Lung (tissue), 9 donors: ENCODE measurements at regions not wholly inside any gene's neighbourhood (a gene's known extent, or its start where the extent isn't known, plus 50 kb on each side); places are given as distances from the start of the nearest gene placed in this dataset.
"Not testable (repeated sequence)": the region's sequence is repeated elsewhere in the genome, so short reads cannot be mapped to it uniquely, and the experiment has no call there.

ENCODE experiments used
- ATAC-seq: fragments of 200-7000 bp; cut with Tn5 transposase; one replicate; pipeline ENCODE4 v1.9.1; 2020; ENCODE audit warnings: moderate number of reproducible peaks; ENCODE audit not compliant: insufficient read depth, low FRiP score
- DNase-seq, 3 donors: peaks; one replicate each; pipeline ENCODE4 v3.0.0-alpha.2; 2013 to 2017
- H3K27ac ChIP-seq, 2 donors: one replicate each; pipeline ENCODE4 v1.5.1; 2013; ENCODE audit warnings: mild to moderate bottlenecking in 2 of 2, moderate library complexity in 2 of 2, control low read depth in 1 of 2, inconsistent platforms in 1 of 2, low read depth in 1 of 2, low read length in 1 of 2
- H3K27me3 ChIP-seq, 3 donors: one replicate each; pipeline ENCODE4 v1.5.1; 2013; ENCODE audit warnings: low read length in 2 of 3; ENCODE audit not compliant: control insufficient read depth in 3 of 3, insufficient read depth in 3 of 3
- H3K36me3 ChIP-seq, 4 donors: one replicate each; pipeline ENCODE4 v1.5.1; 2013; ENCODE audit warnings: low read length in 4 of 4, mild to moderate bottlenecking in 1 of 4, moderate library complexity in 1 of 4; ENCODE audit not compliant: control insufficient read depth in 4 of 4, insufficient read depth in 4 of 4
- H3K4me1 ChIP-seq, 5 donors: one replicate each; pipeline ENCODE4 v1.5.1; 2013; ENCODE audit warnings: low read length in 5 of 5, mild to moderate bottlenecking in 2 of 5, moderate library complexity in 1 of 5; ENCODE audit not compliant: control insufficient read depth in 5 of 5, insufficient read depth in 5 of 5
- H3K4me3 ChIP-seq: one replicate; pipeline ENCODE4 v1.5.1; 2013; ENCODE audit warnings: mild to moderate bottlenecking, control low read depth, moderate library complexity
- H3K9ac ChIP-seq, 2 donors: one replicate each; pipeline ENCODE4 v1.5.1; 2013; ENCODE audit warnings: low read length in 2 of 2, control low read depth in 1 of 2; ENCODE audit not compliant: insufficient read depth in 1 of 2
- H3K9me3 ChIP-seq, 4 donors: one replicate each; pipeline ENCODE4 v1.5.1; 2013; ENCODE audit warnings: low read length in 3 of 4, mild to moderate bottlenecking in 1 of 4, moderate library complexity in 1 of 4; ENCODE audit not compliant: control insufficient read depth in 4 of 4, insufficient read depth in 3 of 4
- WGBS, 2 donors: extraction: QIAGEN DNeasy Blood & Tissue Kit; methylation state at CpG; one replicate each; pipeline ENCODE4 v1.1.7; 2013; 5-methylcytosine and 5-hydroxymethylcytosine counted together
- donor health status: Bipolar disorder and iron deficiency.
- donor health status: healthy.
- donor health status: DM: yes; HTN: yes; CAD: no.

DNA sequence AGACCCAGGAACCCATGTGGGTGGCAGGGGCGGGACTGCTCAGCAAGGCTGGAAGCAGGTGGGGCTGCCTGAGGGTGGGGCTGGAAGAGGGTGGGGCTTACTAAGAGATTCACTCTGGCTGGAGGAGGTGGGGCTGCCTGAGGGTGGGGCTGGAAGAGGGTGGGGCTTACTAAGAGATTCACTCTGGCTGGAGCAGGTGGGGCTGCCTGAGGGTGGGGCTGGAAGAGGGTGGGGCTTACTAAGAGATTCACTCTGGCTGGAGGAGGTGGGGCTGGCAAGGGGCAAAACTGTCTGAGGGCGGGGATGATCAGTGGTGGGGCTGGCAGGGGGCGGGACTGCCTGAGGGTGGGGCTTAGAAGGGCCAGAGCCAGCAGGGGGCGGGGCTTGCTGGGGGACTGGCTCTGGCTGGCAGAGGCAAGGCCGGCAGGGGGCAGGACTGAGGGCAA is 212.8 kb upstream of the LRRC61 start:
- not testable (repeated sequence) for H3K4me1 ChIP-seq, DNase-seq, H3K9me3 ChIP-seq, H3K36me3 ChIP-seq, H3K9ac ChIP-seq, H3K27me3 ChIP-seq, H3K27ac ChIP-seq, H3K4me3 ChIP-seq
- ATAC-seq: peak; percentile 58
- 56 to 100% methylated on average over 1 to 4 of the region's 5 CpGs for WGBS, 2 donors

DNA sequence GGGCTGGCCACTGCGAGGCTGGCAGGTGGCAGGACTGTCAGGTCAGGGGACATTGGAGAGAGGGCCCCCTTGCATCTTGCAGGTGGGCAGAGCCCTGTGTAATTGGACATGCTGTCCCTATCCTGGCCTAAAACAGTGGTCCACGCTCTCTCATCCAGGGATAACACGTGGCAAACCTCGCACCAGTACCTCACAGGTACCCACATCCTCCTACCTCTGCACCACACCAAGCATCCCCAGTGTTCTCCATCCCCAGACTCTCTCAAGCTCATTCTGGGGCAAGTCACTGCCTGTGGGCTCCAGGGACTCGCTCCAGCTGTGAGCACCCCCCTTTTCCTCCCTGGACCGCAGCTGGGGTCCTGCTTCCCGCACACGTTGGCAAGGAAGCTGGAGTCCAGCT is 212.3 kb upstream of the LRRC61 start:
- not testable (repeated sequence) for ATAC-seq, H3K4me3 ChIP-seq, H3K9me3 ChIP-seq, H3K27ac ChIP-seq, H3K36me3 ChIP-seq, H3K27me3 ChIP-seq, DNase-seq, H3K4me1 ChIP-seq, H3K9ac ChIP-seq
- 58 to 75% methylated on average over 5 to 8 of the region's 8 CpGs for WGBS, 2 donors

- not testable (repeated sequence) for H3K4me3 ChIP-seq, H3K4me1 ChIP-seq, H3K27ac ChIP-seq, H3K9ac ChIP-seq, ATAC-seq, H3K36me3 ChIP-seq, H3K9me3 ChIP-seq, H3K27me3 ChIP-seq
- WGBS, 2 donors: 53 to 59% methylated on average over 16 to 24 of the region's 33 CpGs
- peak in 2 of 3 donors; percentile 18 to 41 for DNase-seq
Measured at GRCh38 chr7:150111373-150112139, 211.6 kb upstream of the LRRC61 start.

- DNase-seq, H3K9ac ChIP-seq, H3K27ac ChIP-seq, H3K9me3 ChIP-seq, H3K36me3 ChIP-seq, H3K27me3 ChIP-seq, H3K4me1 ChIP-seq, ATAC-seq, H3K4me3 ChIP-seq: not testable (repeated sequence)
- WGBS, 2 donors: 70 to 89% methylated on average over 2 of the region's 2 CpGs
Measured at GRCh38 chr7:150113301-150113700, 209.9 kb upstream of the LRRC61 start.

GRCh38 chr7:150114591-150114990 is 208.6 kb upstream of the LRRC61 start:
- H3K9ac ChIP-seq, H3K36me3 ChIP-seq, DNase-seq, ATAC-seq, H3K4me3 ChIP-seq, H3K27ac ChIP-seq, H3K4me1 ChIP-seq, H3K27me3 ChIP-seq, H3K9me3 ChIP-seq: not testable (repeated sequence)
- WGBS, 2 donors: 75 to 87% methylated on average over 3 of the region's 3 CpGs

DNA sequence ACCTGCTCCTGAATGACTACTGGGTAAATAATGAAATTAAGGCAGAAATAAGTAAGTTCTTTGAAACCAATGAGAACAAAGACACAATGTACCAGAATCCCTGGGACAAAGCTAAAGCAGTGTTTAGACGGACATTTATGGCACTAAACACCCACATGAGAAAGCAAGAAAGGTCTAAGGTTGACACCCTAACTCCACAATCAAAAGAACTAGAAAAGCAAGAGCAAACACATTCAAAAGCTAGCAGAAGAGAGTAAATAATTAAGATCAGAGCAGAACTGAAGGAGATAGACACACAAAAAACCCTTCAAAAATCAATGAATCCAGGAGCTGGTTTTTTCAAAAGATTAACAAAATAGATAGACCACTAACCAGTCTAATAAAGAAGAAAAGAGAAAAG is 203.2 kb upstream of the LRRC61 start:
- not testable (repeated sequence) for H3K4me1 ChIP-seq, H3K27me3 ChIP-seq, H3K9me3 ChIP-seq, ATAC-seq, H3K9ac ChIP-seq, H3K27ac ChIP-seq, H3K36me3 ChIP-seq, DNase-seq, H3K4me3 ChIP-seq
- WGBS, 2 donors: 60 to 83% methylated on average over 1 of the region's 1 CpG

DNA sequence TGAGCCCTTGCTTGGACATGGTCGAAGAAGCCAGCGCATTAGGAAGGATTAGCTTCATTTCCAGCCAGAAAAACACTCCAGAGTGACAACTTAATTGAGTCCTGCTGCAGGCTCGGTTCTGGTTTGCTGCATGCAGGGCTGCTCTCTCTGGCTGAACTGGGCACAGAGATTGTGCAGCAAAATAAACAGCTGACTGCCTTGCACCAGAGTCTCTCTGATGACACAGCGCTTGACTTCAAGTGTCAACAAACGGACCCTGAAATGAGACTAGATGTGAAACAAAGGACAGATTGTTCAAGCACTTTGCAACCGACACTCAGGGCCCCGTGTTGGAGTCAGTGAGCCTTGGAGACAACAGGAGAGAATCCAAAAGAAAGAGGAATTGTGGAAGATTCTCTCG is 197.3 kb upstream of the LRRC61 start:
- H3K27me3 ChIP-seq, H3K36me3 ChIP-seq, ATAC-seq, H3K4me3 ChIP-seq, H3K4me1 ChIP-seq, DNase-seq, H3K27ac ChIP-seq, H3K9me3 ChIP-seq, H3K9ac ChIP-seq: not testable (repeated sequence)
- 71 to 81% methylated on average over 8 of the region's 8 CpGs for WGBS, 2 donors

GRCh38 chr7:150134451-150134850 is 188.7 kb upstream of the LRRC61 start:
- ATAC-seq, H3K9ac ChIP-seq, H3K9me3 ChIP-seq, H3K27me3 ChIP-seq, H3K4me3 ChIP-seq, H3K27ac ChIP-seq, H3K36me3 ChIP-seq, H3K4me1 ChIP-seq, DNase-seq: not testable (repeated sequence)
- 88% methylated on average over 7 of the region's 7 CpGs for WGBS, 2 donors
